ENCODE measurements at regions not wholly inside any gene's neighbourhood (a gene's known extent, or its start where the extent isn't known, plus 50 kb on each side); places are given as distances from the start of the nearest gene placed in this dataset.

DNA sequence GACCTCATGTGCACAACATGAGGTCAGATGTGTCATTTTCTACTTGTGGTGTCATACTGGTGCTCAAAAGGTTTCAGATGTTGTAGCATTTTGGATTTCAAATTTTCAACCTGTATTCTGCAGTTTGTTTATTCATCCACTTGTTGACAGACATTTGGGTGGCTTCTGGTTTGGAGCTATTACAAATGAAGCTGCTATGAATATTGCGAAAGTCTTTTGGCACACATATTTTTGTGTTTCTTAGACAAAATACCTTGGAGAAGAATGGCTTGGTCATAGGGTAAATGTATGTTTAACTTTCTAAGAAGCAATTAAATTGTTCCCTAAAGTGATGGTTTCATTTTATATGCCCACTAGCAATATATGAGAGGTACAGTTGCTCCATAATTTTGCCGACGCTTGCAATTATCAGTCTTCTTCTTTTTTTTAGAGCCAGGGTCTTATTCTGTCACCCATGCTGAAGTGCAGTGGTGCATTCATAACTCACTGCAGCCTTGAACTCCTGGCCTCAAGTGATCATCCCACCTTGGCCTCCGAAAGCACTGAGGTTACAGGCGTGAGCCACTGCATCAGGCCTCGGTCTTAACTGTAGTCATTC lies 70.7 kb upstream of the TRPC7 start:
- Histone ChIP-seq H3K36me3 (replicated peaks in 1 of 2) (no peaks in the 10 kb centered on the region), H3K27me3 (no peaks in the 10 kb centered on the region), H3K4me3 (no peak overlapping the region), H3K27ac (no peak overlapping the region), H3K4me1 (replicated peaks in 1 of 2) (no peaks in the 10 kb centered on the region), H3K9me3 (replicated peaks in 1 of 3) (no peaks in the 10 kb centered on the region)
- DNase-seq = no peak
- no peak for TF ChIP-seq POLR2A (IDR thresholded peaks at IDR 0.05)
- TF ChIP-seq, protein P1, sequence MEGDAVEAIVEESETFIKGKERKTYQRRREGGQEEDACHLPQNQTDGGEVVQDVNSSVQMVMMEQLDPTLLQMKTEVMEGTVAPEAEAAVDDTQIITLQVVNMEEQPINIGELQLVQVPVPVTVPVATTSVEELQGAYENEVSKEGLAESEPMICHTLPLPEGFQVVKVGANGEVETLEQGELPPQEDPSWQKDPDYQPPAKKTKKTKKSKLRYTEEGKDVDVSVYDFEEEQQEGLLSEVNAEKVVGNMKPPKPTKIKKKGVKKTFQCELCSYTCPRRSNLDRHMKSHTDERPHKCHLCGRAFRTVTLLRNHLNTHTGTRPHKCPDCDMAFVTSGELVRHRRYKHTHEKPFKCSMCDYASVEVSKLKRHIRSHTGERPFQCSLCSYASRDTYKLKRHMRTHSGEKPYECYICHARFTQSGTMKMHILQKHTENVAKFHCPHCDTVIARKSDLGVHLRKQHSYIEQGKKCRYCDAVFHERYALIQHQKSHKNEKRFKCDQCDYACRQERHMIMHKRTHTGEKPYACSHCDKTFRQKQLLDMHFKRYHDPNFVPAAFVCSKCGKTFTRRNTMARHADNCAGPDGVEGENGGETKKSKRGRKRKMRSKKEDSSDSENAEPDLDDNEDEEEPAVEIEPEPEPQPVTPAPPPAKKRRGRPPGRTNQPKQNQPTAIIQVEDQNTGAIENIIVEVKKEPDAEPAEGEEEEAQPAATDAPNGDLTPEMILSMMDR (IDR thresholded peaks at IDR 0.05) = no peak
- WGBS, 4 donors = 79 to 85% (median 81%) methylated on average over 6 of the region's 6 CpGs
- intact Hi-C loops (cut with DNase I) = no loop called here

DNA sequence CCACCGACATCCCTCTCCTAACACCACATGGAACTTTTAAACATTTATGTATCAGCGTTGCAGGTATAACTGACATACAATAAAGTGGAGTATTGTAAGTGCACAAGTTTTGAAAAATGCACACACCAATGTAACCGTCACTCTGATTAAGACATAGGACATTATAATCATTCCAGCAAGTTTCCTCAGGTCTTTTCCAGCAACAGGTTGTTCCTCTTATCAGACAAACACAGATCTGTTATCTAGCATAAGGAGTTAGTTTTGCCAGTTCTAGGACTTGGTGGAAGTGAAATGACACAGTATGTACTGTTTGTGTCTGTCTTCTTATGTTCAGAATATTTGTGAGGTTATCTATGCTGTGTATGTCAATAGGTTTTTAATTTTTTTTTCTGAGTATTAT lies 69.5 kb upstream of the TRPC7 start:
- Histone ChIP-seq H3K4me1 (replicated peaks in 1 of 2) (no peaks in the 10 kb centered on the region), H3K27ac (no peak overlapping the region), H3K9me3 (replicated peaks in 1 of 3) (no peaks in the 10 kb centered on the region), H3K36me3 (replicated peaks in 1 of 2) (no peaks in the 10 kb centered on the region), H3K4me3 (no peak overlapping the region), H3K27me3 (no peaks in the 10 kb centered on the region)
- WGBS, 4 donors = 80 to 90% (median 87%) methylated on average over 3 of the region's 3 CpGs
- intact Hi-C loops (cut with DNase I) = no loop called here
- TF ChIP-seq, protein P1 (IDR thresholded peaks at IDR 0.05) = no peak
- no peak for TF ChIP-seq POLR2A (IDR thresholded peaks at IDR 0.05)
- no peak for DNase-seq

DNA sequence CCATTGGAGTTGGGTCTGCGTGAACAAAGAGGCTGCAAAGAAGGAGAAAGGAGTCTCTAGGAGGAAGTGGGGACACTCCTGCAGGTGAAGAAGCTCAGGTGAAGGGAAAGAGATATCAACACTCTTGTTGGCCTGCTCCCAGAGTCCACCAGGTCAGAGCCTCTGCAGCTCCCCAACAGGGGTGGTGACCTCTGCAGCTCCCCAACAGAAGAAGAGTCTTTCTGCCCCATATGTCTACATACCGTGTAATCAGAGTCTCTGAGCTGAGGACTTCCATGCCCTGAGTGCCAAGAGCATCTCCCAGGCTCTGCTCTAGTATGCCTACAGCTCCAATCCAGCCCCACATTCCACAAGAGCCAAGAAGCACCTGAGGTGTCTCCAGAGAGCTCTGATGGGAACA lies 67.4 kb upstream of the TRPC7 start:
- H3K36me3 ChIP-seq (replicated peaks in 1 of 2) = no peaks in the 10 kb centered on the region
- DNase-seq = no peak
- WGBS, 4 donors = 83 to 86% (median 85%) methylated on average over 2 of the region's 2 CpGs
- no peak overlapping the region for H3K27ac ChIP-seq
- no peaks in the 10 kb centered on the region for H3K27me3 ChIP-seq
- H3K4me1 ChIP-seq (replicated peaks in 1 of 2) = no peaks in the 10 kb centered on the region
- intact Hi-C loops (cut with DNase I) = no loop called here
- H3K4me3 ChIP-seq = no peak overlapping the region
- TF ChIP-seq, protein P1 (IDR thresholded peaks at IDR 0.05) = no peak
- TF ChIP-seq POLR2A (IDR thresholded peaks at IDR 0.05) = no peak
- H3K9me3 ChIP-seq (replicated peaks in 1 of 3) = no peaks in the 10 kb centered on the region

DNA sequence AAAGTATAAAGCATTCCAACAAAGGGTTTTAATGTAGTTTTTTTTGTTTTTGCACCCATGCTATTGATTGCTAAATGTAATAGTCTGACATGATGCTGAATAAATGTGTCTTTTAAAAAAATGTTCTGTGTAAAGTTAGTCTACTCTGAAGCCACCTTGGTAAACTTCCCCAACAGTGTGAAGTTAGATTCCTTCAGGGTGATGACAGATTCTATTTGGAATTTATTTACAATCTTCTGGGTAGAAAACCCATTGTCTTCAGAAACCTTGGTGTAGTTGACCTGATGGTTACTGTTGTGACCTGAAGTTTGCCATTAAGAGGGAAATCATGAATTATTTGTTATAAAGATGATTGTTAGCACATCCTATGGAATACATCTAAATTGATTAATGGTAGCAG lies 64.7 kb upstream of the TRPC7 start:
- no peaks in the 10 kb centered on the region for H3K4me1 ChIP-seq (replicated peaks in 1 of 2)
- H3K36me3 ChIP-seq (replicated peaks in 1 of 2) = no peaks in the 10 kb centered on the region
- DNase-seq = no peak
- H3K4me3 ChIP-seq = no peak overlapping the region
- H3K9me3 ChIP-seq (replicated peaks in 1 of 3) = no peaks in the 10 kb centered on the region
- H3K27ac ChIP-seq = no peak overlapping the region
- TF ChIP-seq POLR2A (IDR thresholded peaks at IDR 0.05) = no peak
- TF ChIP-seq, protein P1 (IDR thresholded peaks at IDR 0.05) = no peak
- intact Hi-C loops (cut with DNase I) = no loop called here
- no peaks in the 10 kb centered on the region for H3K27me3 ChIP-seq
